ENCODE measurements at regions not wholly inside any gene's neighbourhood (a gene's known extent, or its start where the extent isn't known, plus 50 kb on each side); places are given as distances from the start of the nearest gene placed in this dataset.

GRCh38 chr14:42311876-42312275 is 705.2 kb downstream of the LRFN5 start:
- Histone ChIP-seq H3F3A (ENCODE audit: control insufficient read depth, insufficient read depth) (no peaks in the 10 kb centered on the region), H3K36me3 (ENCODE audit: control insufficient read depth, low read length) (no peaks in the 10 kb centered on the region), H3K4me2 (ENCODE audit: low read length) (no peak overlapping the region), H3K27me3 (ENCODE audit: control insufficient read depth, low read length) (no peaks in the 10 kb centered on the region), H3K4me3 (ENCODE audit: low read length) (no peak overlapping the region), H3K9me3 (ENCODE audit: control insufficient read depth, insufficient read depth, low read length) (peaks cover 5% of the 10 kb centered on the region; the same call in 1 of the 2 replicates), H3K4me1 (ENCODE audit: control insufficient read depth, low read length) (no peaks in the 10 kb centered on the region), H4K20me1 (ENCODE audit: control insufficient read depth, insufficient read depth, low read depth, low read length) (no peaks in the 10 kb centered on the region), H3K27ac (ENCODE audit: low read depth, low read length) (no peak overlapping the region), H3K9me2 (replicated peaks; ENCODE audit: control insufficient read depth, low read length) (no peaks in the 10 kb centered on the region), H3K79me2 (ENCODE audit: control insufficient read depth, low read length) (no peaks in the 10 kb centered on the region)
- no peak for TF ChIP-seq CTCF (IDR thresholded peaks at IDR 0.05; ENCODE audit: low read depth, low read length, poor library complexity, severe bottlenecking)
- no peak for TF ChIP-seq EZH2phosphoT487 (IDR thresholded peaks at IDR 0.05; ENCODE audit: borderline replicate concordance, low read length)

- no peak overlapping the region for H3K4me3 ChIP-seq (ENCODE audit: low read length)
- no peaks in the 10 kb centered on the region for H3K4me1 ChIP-seq (ENCODE audit: control insufficient read depth, low read length)
- no peaks in the 10 kb centered on the region for H3K27me3 ChIP-seq (ENCODE audit: control insufficient read depth, low read length)
- no peaks in the 10 kb centered on the region for H3K79me2 ChIP-seq (ENCODE audit: control insufficient read depth, low read length)
- peaks cover 5% of the 10 kb centered on the region; the same call in 1 of the 2 replicates for H3K9me3 ChIP-seq (ENCODE audit: control insufficient read depth, insufficient read depth, low read length)
- H3K9me2 ChIP-seq (replicated peaks; ENCODE audit: control insufficient read depth, low read length): no peaks in the 10 kb centered on the region
- no peaks in the 10 kb centered on the region for H3K36me3 ChIP-seq (ENCODE audit: control insufficient read depth, low read length)
- H3K4me2 ChIP-seq (ENCODE audit: low read length): no peak overlapping the region
- no peaks in the 10 kb centered on the region for H3F3A ChIP-seq (ENCODE audit: control insufficient read depth, insufficient read depth)
- TF ChIP-seq EZH2phosphoT487 (IDR thresholded peaks at IDR 0.05; ENCODE audit: borderline replicate concordance, low read length): no peak
- no peak for TF ChIP-seq CTCF (IDR thresholded peaks at IDR 0.05; ENCODE audit: low read depth, low read length, poor library complexity, severe bottlenecking)
- no peaks in the 10 kb centered on the region for H4K20me1 ChIP-seq (ENCODE audit: control insufficient read depth, insufficient read depth, low read depth, low read length)
- H3K27ac ChIP-seq (ENCODE audit: low read depth, low read length): no peak overlapping the region
These were observed 700.7 kb downstream of the LRFN5 start for GRCh38 chr14:42307239-42307825.

GRCh38 chr14:42299692-42300091 is 693.0 kb downstream of the LRFN5 start:
- Histone ChIP-seq H3F3A (ENCODE audit: control insufficient read depth, insufficient read depth) (no peaks in the 10 kb centered on the region), H3K27me3 (ENCODE audit: control insufficient read depth, low read length) (no peaks in the 10 kb centered on the region), H3K4me1 (ENCODE audit: control insufficient read depth, low read length) (peaks cover 7% of the 10 kb centered on the region), H3K4me3 (ENCODE audit: low read length) (no peak overlapping the region), H3K36me3 (ENCODE audit: control insufficient read depth, low read length) (no peaks in the 10 kb centered on the region), H3K79me2 (ENCODE audit: control insufficient read depth, low read length) (no peaks in the 10 kb centered on the region), H3K4me2 (ENCODE audit: low read length) (0 out of 2 replicates have a peak overlapping the region, but pooled peaks have one; percentile 25), H3K27ac (ENCODE audit: low read depth, low read length) (no peak overlapping the region), H3K9me2 (replicated peaks; ENCODE audit: control insufficient read depth, low read length) (no peaks in the 10 kb centered on the region), H4K20me1 (ENCODE audit: control insufficient read depth, insufficient read depth, low read depth, low read length) (no peaks in the 10 kb centered on the region), H3K9me3 (ENCODE audit: control insufficient read depth, insufficient read depth, low read length) (no peaks in the 10 kb centered on the region)
- TF ChIP-seq CTCF (IDR thresholded peaks at IDR 0.05; ENCODE audit: low read depth, low read length, poor library complexity, severe bottlenecking) (no peak), EZH2phosphoT487 (IDR thresholded peaks at IDR 0.05; ENCODE audit: borderline replicate concordance, low read length) (no peak)
